ENCODE measurements at regions not wholly inside any gene's neighbourhood (a gene's known extent, or its start where the extent isn't known, plus 50 kb on each side); places are given as distances from the start of the nearest gene placed in this dataset.

DNA sequence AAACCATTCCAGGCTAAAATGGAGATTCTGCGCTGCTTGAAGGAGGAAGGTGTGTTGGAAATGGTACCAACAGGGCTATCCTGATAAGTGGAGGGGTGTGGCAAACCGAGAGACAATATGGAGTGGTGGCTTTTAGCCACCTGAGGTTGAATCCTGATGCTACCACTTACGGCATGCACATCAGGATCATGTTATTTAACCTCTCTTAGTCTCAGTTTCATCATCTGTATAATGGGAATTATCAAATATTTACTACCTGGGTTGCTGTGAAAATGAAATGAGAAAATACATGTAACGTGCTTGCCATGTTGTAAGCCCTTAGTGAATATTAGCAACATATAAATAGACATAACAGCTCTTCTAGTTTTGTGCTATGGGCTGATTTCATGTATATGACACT, 117.1 kb downstream of the TBX19 start:
- no peak overlapping the region for H3K4me3 ChIP-seq (ENCODE audit: low read length)
- no peak for DNase-seq (ENCODE audit: low read depth)
- TF ChIP-seq, protein P1, sequence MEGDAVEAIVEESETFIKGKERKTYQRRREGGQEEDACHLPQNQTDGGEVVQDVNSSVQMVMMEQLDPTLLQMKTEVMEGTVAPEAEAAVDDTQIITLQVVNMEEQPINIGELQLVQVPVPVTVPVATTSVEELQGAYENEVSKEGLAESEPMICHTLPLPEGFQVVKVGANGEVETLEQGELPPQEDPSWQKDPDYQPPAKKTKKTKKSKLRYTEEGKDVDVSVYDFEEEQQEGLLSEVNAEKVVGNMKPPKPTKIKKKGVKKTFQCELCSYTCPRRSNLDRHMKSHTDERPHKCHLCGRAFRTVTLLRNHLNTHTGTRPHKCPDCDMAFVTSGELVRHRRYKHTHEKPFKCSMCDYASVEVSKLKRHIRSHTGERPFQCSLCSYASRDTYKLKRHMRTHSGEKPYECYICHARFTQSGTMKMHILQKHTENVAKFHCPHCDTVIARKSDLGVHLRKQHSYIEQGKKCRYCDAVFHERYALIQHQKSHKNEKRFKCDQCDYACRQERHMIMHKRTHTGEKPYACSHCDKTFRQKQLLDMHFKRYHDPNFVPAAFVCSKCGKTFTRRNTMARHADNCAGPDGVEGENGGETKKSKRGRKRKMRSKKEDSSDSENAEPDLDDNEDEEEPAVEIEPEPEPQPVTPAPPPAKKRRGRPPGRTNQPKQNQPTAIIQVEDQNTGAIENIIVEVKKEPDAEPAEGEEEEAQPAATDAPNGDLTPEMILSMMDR (conservative IDR thresholded peaks at IDR 0.05; ENCODE audit: low read depth, low read length): no peak

DNA sequence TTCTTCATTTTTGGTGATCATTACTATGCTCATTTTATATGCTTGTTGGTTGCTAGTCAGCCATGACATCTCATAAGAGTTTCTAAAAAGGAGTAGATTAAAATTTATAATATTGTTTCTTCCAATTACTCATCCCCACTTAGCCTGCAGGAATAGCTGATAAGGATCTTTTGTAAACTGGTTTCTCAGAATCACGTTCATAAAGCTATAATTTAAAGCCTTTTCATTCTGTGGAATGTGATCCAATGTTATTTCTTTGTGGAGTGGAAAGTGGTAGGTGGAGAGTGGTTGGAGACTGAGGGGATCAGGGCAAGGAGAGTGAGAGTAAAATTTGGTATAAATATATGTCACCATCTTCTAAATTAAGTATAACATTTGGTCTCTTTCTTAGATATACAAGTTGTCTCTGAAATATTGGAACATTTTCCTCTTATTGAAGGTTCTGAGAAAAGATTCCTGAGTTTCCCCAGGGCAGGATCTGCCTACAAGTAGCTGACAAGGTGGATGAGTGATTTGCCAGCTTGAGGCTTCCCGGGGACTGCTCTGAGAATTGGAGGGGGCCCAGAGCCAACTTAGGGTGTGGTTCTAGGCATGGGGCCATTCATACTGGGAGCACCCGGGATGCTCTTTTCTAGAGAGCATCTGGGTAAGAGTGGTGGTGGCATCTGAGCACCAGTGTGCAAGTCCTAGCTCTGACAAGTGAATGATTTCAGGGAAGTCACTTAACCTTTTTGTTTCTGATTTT, 116.4 kb downstream of the TBX19 start:
- TF ChIP-seq, protein P1 (conservative IDR thresholded peaks at IDR 0.05; ENCODE audit: low read depth, low read length): no peak
- no peak overlapping the region for H3K4me3 ChIP-seq (ENCODE audit: low read length)

DNA sequence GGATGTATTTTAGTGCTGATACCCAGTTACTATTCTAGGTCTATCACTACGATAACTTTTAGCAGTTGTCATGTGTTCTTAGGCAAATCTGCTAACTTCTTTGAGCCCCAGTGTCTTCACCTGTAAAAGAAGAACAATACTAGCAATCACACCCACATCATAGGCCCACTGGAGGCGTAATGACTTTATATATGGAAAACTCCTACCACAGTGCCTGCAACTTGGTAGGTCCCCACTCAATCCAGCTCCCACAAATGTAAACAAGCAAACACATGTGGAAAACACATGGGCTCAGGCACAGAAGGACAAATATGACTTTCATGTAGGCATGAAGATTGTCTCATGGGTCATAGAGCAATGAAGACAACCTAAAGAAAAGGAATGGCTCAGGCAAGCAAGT, 115.8 kb downstream of the TBX19 start:
- TF ChIP-seq, protein P1 (conservative IDR thresholded peaks at IDR 0.05; ENCODE audit: low read depth, low read length): no peak
- no peak for DNase-seq (ENCODE audit: low read depth)
- no peak overlapping the region for H3K4me3 ChIP-seq (ENCODE audit: low read length)

More for the DNA sequence above, 116.4 kb downstream of the TBX19 start:
- DNase-seq (ENCODE audit: low read depth): no peak

DNA sequence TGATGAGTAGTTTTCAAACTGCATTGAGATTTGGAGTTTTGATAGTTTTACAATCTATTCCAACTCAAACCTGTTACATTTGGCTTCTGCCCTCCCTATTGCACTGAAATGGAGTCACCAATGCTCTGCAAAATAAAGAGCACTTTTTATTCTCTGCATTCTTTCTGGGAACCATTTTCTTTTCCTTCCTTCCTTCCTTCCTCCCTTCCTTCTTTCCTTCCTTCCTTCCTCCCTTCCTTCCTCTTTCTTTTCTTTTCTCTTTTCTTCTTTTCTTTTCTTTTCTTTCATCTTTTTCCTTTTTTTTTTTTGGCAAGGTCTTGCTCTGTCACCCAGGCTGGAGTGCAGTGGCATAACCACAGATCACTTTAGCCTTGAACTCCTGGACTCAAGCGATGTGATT, 114.2 kb downstream of the TBX19 start:
- H3K4me3 ChIP-seq (ENCODE audit: low read length): no peak overlapping the region
- no peak for DNase-seq (ENCODE audit: low read depth)
- TF ChIP-seq, protein P1 (conservative IDR thresholded peaks at IDR 0.05; ENCODE audit: low read depth, low read length): no peak

DNA sequence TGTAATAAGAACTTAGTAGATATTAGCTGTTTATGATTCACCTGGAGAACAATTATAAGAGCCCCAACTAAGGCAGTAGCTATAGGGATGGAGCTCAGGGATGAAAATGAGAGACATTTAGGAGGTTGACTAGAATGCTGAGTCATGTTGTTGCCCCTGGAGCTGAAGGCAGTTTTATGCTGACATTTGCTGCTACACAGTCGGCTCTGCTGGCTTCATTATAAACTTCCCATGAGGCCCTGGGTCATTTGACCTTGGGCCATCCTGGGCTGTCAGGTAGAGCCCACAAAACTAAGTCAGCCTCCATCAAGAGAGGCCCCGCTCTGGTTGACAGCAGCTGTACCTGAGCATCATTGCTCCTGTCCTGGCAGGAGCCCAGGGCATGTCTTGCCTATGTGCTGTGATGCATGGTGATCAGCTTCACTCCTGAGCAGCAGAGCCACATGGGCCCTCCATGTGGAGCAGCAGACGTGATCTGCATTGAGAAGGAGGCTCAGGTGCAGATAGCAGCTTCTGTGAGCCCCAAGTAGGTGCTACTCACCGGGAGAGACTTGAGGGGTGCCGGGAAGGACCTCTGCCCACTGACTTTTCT, 112.4 kb downstream of the TBX19 start:
- TF ChIP-seq, protein P1 (conservative IDR thresholded peaks at IDR 0.05; ENCODE audit: low read depth, low read length): no peak
- no peak for DNase-seq (ENCODE audit: low read depth)

DNA sequence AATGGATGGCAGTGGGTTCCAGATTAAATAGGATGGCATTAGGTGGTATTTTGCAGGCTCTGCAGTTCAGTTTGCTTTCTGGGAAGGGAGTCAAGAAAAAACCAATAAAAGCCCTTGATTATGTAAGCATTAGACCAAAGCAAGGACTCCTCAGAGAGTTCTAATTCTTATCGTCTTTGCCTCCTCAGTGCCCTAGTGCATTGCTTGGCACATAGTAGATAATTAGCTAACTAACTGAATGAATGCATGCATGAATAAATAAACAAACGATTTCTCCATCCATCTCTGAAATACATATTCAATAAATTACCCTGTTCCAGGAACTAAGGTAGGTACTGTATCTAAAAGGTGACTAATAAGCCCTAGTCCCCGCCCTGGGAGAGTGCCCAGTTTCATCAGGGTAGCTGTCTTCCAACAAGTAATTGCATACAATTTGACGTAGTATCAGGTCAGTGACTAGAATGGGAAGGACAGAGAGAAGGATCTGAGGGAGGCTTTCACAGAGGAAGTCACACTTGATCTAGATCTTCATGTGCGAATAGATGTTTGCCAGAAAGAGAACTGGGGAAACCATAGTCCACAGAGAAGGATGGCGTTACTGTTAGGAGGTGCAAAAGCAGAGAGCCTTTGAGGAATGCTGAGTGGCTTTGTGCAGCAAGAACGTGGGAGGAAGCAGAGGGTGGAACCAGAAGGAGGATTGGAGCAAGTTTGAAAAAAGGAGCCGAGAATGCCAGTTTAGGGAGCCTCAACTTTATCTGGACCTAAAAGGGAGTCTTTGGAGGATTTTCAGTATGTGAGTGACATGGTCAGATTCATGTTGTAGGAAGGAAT, 111.4 kb downstream of the TBX19 start:
- no peak for DNase-seq (ENCODE audit: low read depth)
- H3K4me3 ChIP-seq (ENCODE audit: low read length): no peak overlapping the region
- TF ChIP-seq, protein P1 (conservative IDR thresholded peaks at IDR 0.05; ENCODE audit: low read depth, low read length): no peak

More for the DNA sequence above, 112.4 kb downstream of the TBX19 start:
- no peak overlapping the region for H3K4me3 ChIP-seq (ENCODE audit: low read length)
